Osteocyte (in vitro differentiated cells): ENCODE measurements at regions not wholly inside any gene's neighbourhood (a gene's known extent, or its start where the extent isn't known, plus 50 kb on each side); places are given as distances from the start of the nearest gene placed in this dataset.

Source experiments
- DNase-seq: peaks from one replicate; pipeline ENCODE4 v3.0.0; 2021; ENCODE audit warnings: mixed read lengths; ENCODE audit not compliant: unreplicated experiment; ENCODE audit errors: extremely low spot score
- H3K27ac Mint-ChIP-seq: one replicate; pipeline ENCODE4 v1.8.0; 2021; ENCODE audit warnings: mild to moderate bottlenecking, mixed read lengths; ENCODE audit not compliant: unreplicated experiment
- H3K27me3 Mint-ChIP-seq: one replicate; pipeline ENCODE4 v1.8.0; 2021; ENCODE audit warnings: mixed read lengths; ENCODE audit not compliant: unreplicated experiment
- H3K36me3 Mint-ChIP-seq: one replicate; pipeline ENCODE4 v1.8.0; 2021; ENCODE audit warnings: mixed read lengths; ENCODE audit not compliant: unreplicated experiment
- H3K4me1 Mint-ChIP-seq: one replicate; pipeline ENCODE4 v1.8.0; 2021; ENCODE audit warnings: mixed read lengths; ENCODE audit not compliant: unreplicated experiment
- H3K4me3 Mint-ChIP-seq: one replicate; pipeline ENCODE4 v1.8.0; 2021; ENCODE audit warnings: mild to moderate bottlenecking, moderate library complexity, mixed read lengths; ENCODE audit not compliant: unreplicated experiment
- H3K9me3 Mint-ChIP-seq: one replicate; pipeline ENCODE4 v1.8.0; 2021; ENCODE audit warnings: mixed read lengths; ENCODE audit not compliant: unreplicated experiment
- TF ChIP-seq, protein P1 (sequence below): fragments of 200-600 bp; sonication (generic); IDR thresholded peaks from 2 replicates; pipeline ENCODE4 v1.5.0; 2021; ENCODE audit warnings: antibody characterized with exemption, mild to moderate bottlenecking, moderate library complexity

DNA sequence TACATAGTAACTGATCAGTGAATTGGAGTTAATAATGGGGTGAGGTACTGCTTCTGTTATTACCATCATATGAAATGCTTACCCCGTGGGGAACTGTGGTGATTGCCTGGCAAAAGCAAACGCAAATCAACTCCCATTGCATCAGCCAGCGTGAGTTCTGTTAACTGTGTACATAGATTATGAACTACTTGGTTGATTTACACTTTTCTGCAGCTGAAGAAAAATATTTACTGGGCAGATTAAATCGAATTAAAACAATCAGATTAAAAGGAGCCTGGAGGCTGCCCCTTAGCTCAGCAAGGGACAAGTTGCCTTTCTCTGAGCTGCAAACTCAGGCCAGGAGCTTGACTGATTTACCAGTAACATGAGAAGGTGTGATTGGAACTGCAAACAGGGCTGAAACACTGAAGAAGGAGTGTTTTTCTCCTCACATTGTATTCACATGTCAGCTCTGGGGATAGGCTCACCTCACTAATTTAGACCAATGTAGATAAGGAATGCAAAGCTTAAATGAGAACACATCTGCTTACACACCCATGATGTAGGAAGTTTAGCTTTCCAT lies 220.1 kb downstream of the OSR1 start:
- Mint-ChIP-seq H3K9me3 (peaks cover 4% of the 10 kb centered on the region), H3K4me1 (peaks cover 46% of the 10 kb centered on the region), H3K27me3 (peaks cover 7% of the 10 kb centered on the region), H3K4me3 (no peak overlapping the region), H3K27ac (no peak overlapping the region), H3K36me3 (peaks cover 2% of the 10 kb centered on the region)
- no peak for DNase-seq
- TF ChIP-seq, protein P1, sequence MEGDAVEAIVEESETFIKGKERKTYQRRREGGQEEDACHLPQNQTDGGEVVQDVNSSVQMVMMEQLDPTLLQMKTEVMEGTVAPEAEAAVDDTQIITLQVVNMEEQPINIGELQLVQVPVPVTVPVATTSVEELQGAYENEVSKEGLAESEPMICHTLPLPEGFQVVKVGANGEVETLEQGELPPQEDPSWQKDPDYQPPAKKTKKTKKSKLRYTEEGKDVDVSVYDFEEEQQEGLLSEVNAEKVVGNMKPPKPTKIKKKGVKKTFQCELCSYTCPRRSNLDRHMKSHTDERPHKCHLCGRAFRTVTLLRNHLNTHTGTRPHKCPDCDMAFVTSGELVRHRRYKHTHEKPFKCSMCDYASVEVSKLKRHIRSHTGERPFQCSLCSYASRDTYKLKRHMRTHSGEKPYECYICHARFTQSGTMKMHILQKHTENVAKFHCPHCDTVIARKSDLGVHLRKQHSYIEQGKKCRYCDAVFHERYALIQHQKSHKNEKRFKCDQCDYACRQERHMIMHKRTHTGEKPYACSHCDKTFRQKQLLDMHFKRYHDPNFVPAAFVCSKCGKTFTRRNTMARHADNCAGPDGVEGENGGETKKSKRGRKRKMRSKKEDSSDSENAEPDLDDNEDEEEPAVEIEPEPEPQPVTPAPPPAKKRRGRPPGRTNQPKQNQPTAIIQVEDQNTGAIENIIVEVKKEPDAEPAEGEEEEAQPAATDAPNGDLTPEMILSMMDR, result no peak

DNA sequence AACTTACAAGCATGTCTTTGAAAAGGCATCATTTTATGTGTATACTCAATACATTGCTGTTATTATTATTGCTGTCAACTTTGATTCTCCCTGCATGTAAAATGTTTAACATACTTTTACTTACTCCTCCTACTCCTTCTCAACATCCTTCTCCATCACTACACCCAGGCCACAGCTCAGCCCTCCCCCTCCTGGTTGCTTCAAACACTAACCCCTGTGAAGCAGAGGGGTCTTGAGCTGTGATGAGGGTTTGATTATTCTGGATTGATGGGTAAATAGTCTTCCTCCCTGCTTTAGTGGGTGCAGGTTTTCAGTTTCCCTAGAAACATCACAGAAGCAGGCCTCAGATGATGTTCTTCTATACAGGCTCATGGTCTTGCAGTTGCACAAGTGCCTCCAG lies 221.0 kb downstream of the OSR1 start:
- H3K27me3 Mint-ChIP-seq, result peaks cover 3% of the 10 kb centered on the region
- H3K9me3 Mint-ChIP-seq, result peaks cover 4% of the 10 kb centered on the region
- H3K36me3 Mint-ChIP-seq, result peaks cover 2% of the 10 kb centered on the region
- TF ChIP-seq, protein P1, result peak; percentile 33
- peak overlapping the region; percentile 43 for H3K4me3 Mint-ChIP-seq
- H3K27ac Mint-ChIP-seq, result no peak overlapping the region
- H3K4me1 Mint-ChIP-seq, result peaks cover 43% of the 10 kb centered on the region
- DNase-seq, result no peak

DNA sequence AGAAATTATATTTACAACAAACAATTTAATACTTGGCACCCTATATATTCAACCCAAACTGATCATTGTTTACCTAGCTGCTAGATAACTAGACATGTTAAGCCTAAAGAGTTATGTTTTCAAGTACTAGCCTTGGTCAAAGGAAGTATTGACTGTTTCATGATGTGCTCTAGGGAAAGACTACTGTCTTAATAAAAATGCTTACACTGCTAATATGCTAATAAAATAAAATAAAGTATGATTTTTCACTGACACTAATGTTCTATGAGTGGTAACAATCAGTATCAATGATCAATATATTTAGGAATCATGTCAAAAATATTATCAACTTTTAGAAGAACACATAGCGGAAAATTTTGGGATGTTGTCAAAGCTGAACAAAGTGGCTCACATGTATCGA lies 225.5 kb downstream of the OSR1 start:
- Mint-ChIP-seq H3K4me1 (peaks cover 40% of the 10 kb centered on the region), H3K4me3 (no peak overlapping the region), H3K9me3 (peaks cover 4% of the 10 kb centered on the region), H3K27ac (no peak overlapping the region), H3K27me3 (peaks cover 3% of the 10 kb centered on the region), H3K36me3 (peaks cover 2% of the 10 kb centered on the region)
- DNase-seq, result no peak
- TF ChIP-seq, protein P1, result no peak

DNA sequence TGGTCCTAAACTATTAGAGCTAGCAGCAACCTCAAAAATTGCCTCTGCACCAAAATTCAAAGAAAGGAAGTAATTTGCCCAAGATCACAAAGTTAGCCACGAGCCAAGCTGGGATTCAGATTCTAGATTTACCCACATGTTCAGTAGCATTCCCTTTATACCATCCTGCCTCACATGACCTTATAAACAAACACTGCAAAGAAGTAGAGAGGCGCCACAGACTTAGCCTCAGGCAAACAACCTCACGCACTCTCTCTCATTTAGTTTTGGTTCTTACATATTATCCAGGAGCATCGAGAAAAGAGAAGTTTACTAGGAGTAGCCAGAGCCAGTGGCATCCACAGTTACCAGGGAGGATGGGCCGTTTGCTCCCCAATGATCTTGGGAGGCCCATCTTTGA lies 226.6 kb downstream of the OSR1 start:
- Mint-ChIP-seq H3K4me3 (no peak overlapping the region), H3K9me3 (peaks cover 4% of the 10 kb centered on the region), H3K27me3 (peaks cover 3% of the 10 kb centered on the region), H3K27ac (no peak overlapping the region), H3K36me3 (no peaks in the 10 kb centered on the region), H3K4me1 (peaks cover 30% of the 10 kb centered on the region)
- DNase-seq, result no peak
- TF ChIP-seq, protein P1, result no peak

DNA sequence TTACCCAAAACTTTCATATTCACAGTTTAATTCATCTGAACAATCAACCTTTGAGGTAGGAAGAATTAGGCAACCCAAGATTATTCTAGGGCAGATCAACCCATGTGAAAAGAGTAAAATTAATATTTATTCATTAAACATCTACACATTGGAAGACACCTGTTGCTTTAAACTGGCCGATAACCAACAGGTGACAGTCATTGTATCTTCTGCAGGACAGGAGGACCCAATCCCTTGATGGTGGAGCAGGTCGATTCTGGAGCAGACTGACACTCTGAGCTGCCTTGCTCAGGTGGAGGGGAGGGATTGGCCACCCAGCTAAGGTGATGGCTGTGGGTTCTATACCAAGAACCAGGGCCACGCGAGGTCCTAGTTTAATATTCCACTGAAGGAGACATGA lies 230.3 kb downstream of the OSR1 start:
- peaks cover 43% of the 10 kb centered on the region for H3K4me1 Mint-ChIP-seq
- no peak overlapping the region for H3K27ac Mint-ChIP-seq
- H3K36me3 Mint-ChIP-seq, result no peaks in the 10 kb centered on the region
- H3K9me3 Mint-ChIP-seq, result no peaks in the 10 kb centered on the region
- H3K4me3 Mint-ChIP-seq, result no peak overlapping the region
- DNase-seq, result no peak
- no peaks in the 10 kb centered on the region for H3K27me3 Mint-ChIP-seq
- TF ChIP-seq, protein P1, result no peak
